ENCODE measurements at regions not wholly inside any gene's neighbourhood (a gene's known extent, or its start where the extent isn't known, plus 50 kb on each side); places are given as distances from the start of the nearest gene placed in this dataset.

GRCh38 chr5:25604681-25605080 is 959.9 kb upstream of the CDH10 start:
- Histone ChIP-seq H2AFZ (ENCODE audit: low read depth, low read length, severe bottlenecking) (no peak overlapping the region), H3F3A (ENCODE audit: insufficient read depth) (no peaks in the 10 kb centered on the region), H3K9me2 (replicated peaks; ENCODE audit: insufficient read depth, low read length) (no peaks in the 10 kb centered on the region), H3K4me3 (ENCODE audit: insufficient read depth, low read length, poor library complexity, severe bottlenecking) (no peak overlapping the region), H3K27ac (ENCODE audit: low read depth, low read length) (no peak overlapping the region), H3K9ac (ENCODE audit: low read length) (no peak overlapping the region), H3K27me3 (ENCODE audit: low read length) (no peaks in the 10 kb centered on the region), H4K20me1 (ENCODE audit: low read depth, low read length) (no peaks in the 10 kb centered on the region), H3K9me3 (ENCODE audit: insufficient read depth, low read length) (peaks cover 21% of the 10 kb centered on the region; the same call in 1 of the 2 replicates), H3K79me2 (ENCODE audit: insufficient read depth, low read length) (no peaks in the 10 kb centered on the region), H3K4me2 (ENCODE audit: low read depth, low read length, poor library complexity, severe bottlenecking) (no peak overlapping the region), H3K36me3 (ENCODE audit: low read length) (no peaks in the 10 kb centered on the region)
- no peak for TF ChIP-seq EZH2phosphoT487 (conservative IDR thresholded peaks at IDR 0.05; ENCODE audit: low read length)
- TF ChIP-seq CTCF (IDR thresholded peaks at IDR 0.05; ENCODE audit: insufficient read depth, low read length, poor library complexity, severe bottlenecking): no peak

GRCh38 chr5:25579111-25579510 is 934.3 kb upstream of the CDH10 start:
- TF ChIP-seq CTCF (IDR thresholded peaks at IDR 0.05; ENCODE audit: insufficient read depth, low read length, poor library complexity, severe bottlenecking) (no peak), EZH2phosphoT487 (conservative IDR thresholded peaks at IDR 0.05; ENCODE audit: low read length) (no peak)
- no peaks in the 10 kb centered on the region for H4K20me1 ChIP-seq (ENCODE audit: low read depth, low read length)
- H3K4me3 ChIP-seq (ENCODE audit: insufficient read depth, low read length, poor library complexity, severe bottlenecking): no peak overlapping the region
- no peak overlapping the region for H3K27ac ChIP-seq (ENCODE audit: low read depth, low read length)
- no peaks in the 10 kb centered on the region for H3K79me2 ChIP-seq (ENCODE audit: insufficient read depth, low read length)
- no peaks in the 10 kb centered on the region for H3K36me3 ChIP-seq (ENCODE audit: low read length)
- no peak overlapping the region for H3K9ac ChIP-seq (ENCODE audit: low read length)
- H3F3A ChIP-seq (ENCODE audit: insufficient read depth): no peaks in the 10 kb centered on the region
- no peak overlapping the region for H3K4me2 ChIP-seq (ENCODE audit: low read depth, low read length, poor library complexity, severe bottlenecking)
- no peaks in the 10 kb centered on the region for H3K9me2 ChIP-seq (replicated peaks; ENCODE audit: insufficient read depth, low read length)
- no peaks in the 10 kb centered on the region for H3K27me3 ChIP-seq (ENCODE audit: low read length)
- H3K9me3 ChIP-seq (ENCODE audit: insufficient read depth, low read length): peaks cover 4% of the 10 kb centered on the region; the same call in 1 of the 2 replicates
- H2AFZ ChIP-seq (ENCODE audit: low read depth, low read length, severe bottlenecking): no peak overlapping the region

GRCh38 chr5:25573691-25574090 is 928.9 kb upstream of the CDH10 start:
- Histone ChIP-seq H3K4me3 (ENCODE audit: insufficient read depth, low read length, poor library complexity, severe bottlenecking) (no peak overlapping the region), H3K36me3 (ENCODE audit: low read length) (no peaks in the 10 kb centered on the region), H3F3A (ENCODE audit: insufficient read depth) (no peaks in the 10 kb centered on the region), H4K20me1 (ENCODE audit: low read depth, low read length) (no peaks in the 10 kb centered on the region), H3K9ac (ENCODE audit: low read length) (no peak overlapping the region), H3K79me2 (ENCODE audit: insufficient read depth, low read length) (no peaks in the 10 kb centered on the region), H3K9me2 (replicated peaks; ENCODE audit: insufficient read depth, low read length) (no peaks in the 10 kb centered on the region), H3K27ac (ENCODE audit: low read depth, low read length) (no peak overlapping the region), H2AFZ (ENCODE audit: low read depth, low read length, severe bottlenecking) (peak overlapping the region; percentile 45), H3K4me2 (ENCODE audit: low read depth, low read length, poor library complexity, severe bottlenecking) (no peak overlapping the region), H3K27me3 (ENCODE audit: low read length) (no peaks in the 10 kb centered on the region), H3K9me3 (ENCODE audit: insufficient read depth, low read length) (no peaks in the 10 kb centered on the region)
- TF ChIP-seq CTCF (IDR thresholded peaks at IDR 0.05; ENCODE audit: insufficient read depth, low read length, poor library complexity, severe bottlenecking): no peak
- no peak for TF ChIP-seq EZH2phosphoT487 (conservative IDR thresholded peaks at IDR 0.05; ENCODE audit: low read length)

Data from SU-DHL-6 (cell line).